ENCODE measurements at regions not wholly inside any gene's neighbourhood (a gene's known extent, or its start where the extent isn't known, plus 50 kb on each side); places are given as distances from the start of the nearest gene placed in this dataset.

- H3K4me3 ChIP-seq (ENCODE audit: low read depth in 1 of 2, low read length in 2 of 2), result no peak overlapping the region
- H2AFZ ChIP-seq (ENCODE audit: low read depth, low read length), result no peak overlapping the region
- H3K27me3 ChIP-seq (ENCODE audit: insufficient read depth, low read length, poor library complexity), result no peaks in the 10 kb centered on the region
- no peaks in the 10 kb centered on the region for H3K4me1 ChIP-seq (ENCODE audit: insufficient read depth, low read length)
- no peak overlapping the region for H3K4me2 ChIP-seq (ENCODE audit: insufficient read depth, low read length)
- H3K9me3 ChIP-seq (ENCODE audit: insufficient read depth, low read length, severe bottlenecking), result no peaks in the 10 kb centered on the region
- no peaks in the 10 kb centered on the region for H3K79me2 ChIP-seq (ENCODE audit: insufficient read depth, low read length)
- H3K27ac ChIP-seq (ENCODE audit: low read length), result no peak overlapping the region
- TF ChIP-seq EZH2 (IDR thresholded peaks at IDR 0.05; ENCODE audit: borderline replicate concordance, low read depth, low read length, severe bottlenecking) (no peak), CTCF (IDR thresholded peaks at IDR 0.05; ENCODE audit: borderline replicate concordance, extremely low read depth, low read length, poor library complexity, severe bottlenecking) (no peak)
- H3K36me3 ChIP-seq (ENCODE audit: insufficient read depth, low read length), result no peaks in the 10 kb centered on the region
- no peak overlapping the region for H3K9ac ChIP-seq (ENCODE audit: low read depth, low read length)
- ATAC-seq (ENCODE audit: insufficient read depth, low read depth), result no peak
- no peak for DNase-seq
- no peaks in the 10 kb centered on the region for H4K20me1 ChIP-seq (ENCODE audit: insufficient read depth, low read length)
These were observed 461.2 kb downstream of the NTRK2 start for GRCh38 chr9:85130764-85131163.

- Histone ChIP-seq H2AFZ (ENCODE audit: low read depth, low read length) (no peak overlapping the region), H3K36me3 (ENCODE audit: insufficient read depth, low read length) (no peaks in the 10 kb centered on the region), H3K4me2 (ENCODE audit: insufficient read depth, low read length) (no peak overlapping the region), H3K27me3 (ENCODE audit: insufficient read depth, low read length, poor library complexity) (no peaks in the 10 kb centered on the region), H3K9ac (ENCODE audit: low read depth, low read length) (no peak overlapping the region), H3K4me3 (ENCODE audit: low read depth in 1 of 2, low read length in 2 of 2) (no peak overlapping the region), H3K9me3 (ENCODE audit: insufficient read depth, low read length, severe bottlenecking) (no peaks in the 10 kb centered on the region), H3K79me2 (ENCODE audit: insufficient read depth, low read length) (no peaks in the 10 kb centered on the region), H3K27ac (ENCODE audit: low read length) (no peak overlapping the region), H4K20me1 (ENCODE audit: insufficient read depth, low read length) (no peaks in the 10 kb centered on the region), H3K4me1 (ENCODE audit: insufficient read depth, low read length) (no peaks in the 10 kb centered on the region)
- TF ChIP-seq EZH2 (IDR thresholded peaks at IDR 0.05; ENCODE audit: borderline replicate concordance, low read depth, low read length, severe bottlenecking) (no peak), CTCF (IDR thresholded peaks at IDR 0.05; ENCODE audit: borderline replicate concordance, extremely low read depth, low read length, poor library complexity, severe bottlenecking) (no peak)
- DNase-seq (no peak), ATAC-seq (ENCODE audit: insufficient read depth, low read depth) (no peak)
These were observed 460.7 kb downstream of the NTRK2 start for GRCh38 chr9:85130260-85130659.

DNA sequence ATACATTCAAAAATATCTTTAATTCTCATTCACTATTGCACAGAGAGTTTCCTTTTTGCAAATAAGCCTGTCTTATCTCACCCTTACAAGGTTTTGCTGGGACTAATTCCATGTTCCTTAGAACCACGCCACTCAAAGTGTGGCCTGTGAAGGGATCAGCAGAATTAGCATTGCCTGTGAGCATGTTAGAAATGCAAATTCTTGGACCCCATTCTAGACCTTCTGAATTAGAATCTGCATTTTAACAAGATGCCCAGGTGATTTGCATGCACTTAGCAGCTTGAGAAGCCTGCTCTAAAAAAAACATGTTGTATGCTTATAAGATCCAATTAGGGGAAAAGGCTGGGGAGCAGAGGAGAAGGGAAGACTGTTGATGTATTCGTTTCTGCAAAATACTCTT, 460.0 kb downstream of the NTRK2 start:
- H3K4me3 ChIP-seq (ENCODE audit: low read depth in 1 of 2, low read length in 2 of 2), result no peak overlapping the region
- TF ChIP-seq EZH2 (IDR thresholded peaks at IDR 0.05; ENCODE audit: borderline replicate concordance, low read depth, low read length, severe bottlenecking), result no peak
- no peak for TF ChIP-seq CTCF (IDR thresholded peaks at IDR 0.05; ENCODE audit: borderline replicate concordance, extremely low read depth, low read length, poor library complexity, severe bottlenecking)
- H3K36me3 ChIP-seq (ENCODE audit: insufficient read depth, low read length), result no peaks in the 10 kb centered on the region
- no peaks in the 10 kb centered on the region for H3K9me3 ChIP-seq (ENCODE audit: insufficient read depth, low read length, severe bottlenecking)
- no peaks in the 10 kb centered on the region for H3K4me1 ChIP-seq (ENCODE audit: insufficient read depth, low read length)
- H4K20me1 ChIP-seq (ENCODE audit: insufficient read depth, low read length), result no peaks in the 10 kb centered on the region
- H3K27ac ChIP-seq (ENCODE audit: low read length), result no peak overlapping the region
- H3K27me3 ChIP-seq (ENCODE audit: insufficient read depth, low read length, poor library complexity), result no peaks in the 10 kb centered on the region
- no peak overlapping the region for H2AFZ ChIP-seq (ENCODE audit: low read depth, low read length)
- H3K9ac ChIP-seq (ENCODE audit: low read depth, low read length), result no peak overlapping the region
- H3K79me2 ChIP-seq (ENCODE audit: insufficient read depth, low read length), result no peaks in the 10 kb centered on the region
- H3K4me2 ChIP-seq (ENCODE audit: insufficient read depth, low read length), result no peak overlapping the region
- ATAC-seq (ENCODE audit: insufficient read depth, low read depth), result no peak
- DNase-seq, result no peak

Data from DND-41 (cell line).